ENCODE measurements at regions not wholly inside any gene's neighbourhood (a gene's known extent, or its start where the extent isn't known, plus 50 kb on each side); places are given as distances from the start of the nearest gene placed in this dataset.

GRCh38 chr11:127506647-127507046, 506.1 kb upstream of the KIRREL3 start:
- DNase-seq (ENCODE audit: low spot score): no peak

GRCh38 chr11:127506126-127506525, 505.6 kb upstream of the KIRREL3 start:
- DNase-seq (ENCODE audit: low spot score): no peak

- no peak for DNase-seq (ENCODE audit: low spot score)
These were observed 495.6 kb upstream of the KIRREL3 start for GRCh38 chr11:127496165-127496564.

- DNase-seq (ENCODE audit: low spot score): no peak
These were observed 492.9 kb upstream of the KIRREL3 start for GRCh38 chr11:127493330-127494022.

- DNase-seq (ENCODE audit: low spot score): no peak
These were observed 491.5 kb upstream of the KIRREL3 start for GRCh38 chr11:127492029-127492428.

GRCh38 chr11:127491589-127491988, 491.0 kb upstream of the KIRREL3 start:
- no peak for DNase-seq (ENCODE audit: low spot score)

- DNase-seq (ENCODE audit: low spot score): no peak
These were observed 490.3 kb upstream of the KIRREL3 start for GRCh38 chr11:127490896-127491295.

GRCh38 chr11:127485541-127485940, 485.0 kb upstream of the KIRREL3 start:
- no peak for DNase-seq (ENCODE audit: low spot score)

GRCh38 chr11:127481391-127481790, 480.8 kb upstream of the KIRREL3 start:
- no peak for DNase-seq (ENCODE audit: low spot score)

GRCh38 chr11:127478826-127479225, 478.3 kb upstream of the KIRREL3 start:
- DNase-seq (ENCODE audit: low spot score): no peak

GRCh38 chr11:127474766-127475165, 474.2 kb upstream of the KIRREL3 start:
- DNase-seq (ENCODE audit: low spot score): no peak

GRCh38 chr11:127472505-127472904, 471.9 kb upstream of the KIRREL3 start:
- DNase-seq (ENCODE audit: low spot score): no peak

- DNase-seq (ENCODE audit: low spot score): no peak
These were observed 471.1 kb upstream of the KIRREL3 start for GRCh38 chr11:127471662-127472061.

GRCh38 chr11:127470306-127470884, 469.8 kb upstream of the KIRREL3 start:
- no peak for DNase-seq (ENCODE audit: low spot score)

- DNase-seq (ENCODE audit: low spot score): no peak
These were observed 463.8 kb upstream of the KIRREL3 start for GRCh38 chr11:127464325-127464724.

- no peak for DNase-seq (ENCODE audit: low spot score)
These were observed 461.4 kb upstream of the KIRREL3 start for GRCh38 chr11:127462065-127462344.

- DNase-seq (ENCODE audit: low spot score): no peak
These were observed 460.9 kb upstream of the KIRREL3 start for GRCh38 chr11:127461241-127462064.

GRCh38 chr11:127458561-127458960, 458.0 kb upstream of the KIRREL3 start:
- DNase-seq (ENCODE audit: low spot score): no peak

- DNase-seq (ENCODE audit: low spot score): no peak
These were observed 454.3 kb upstream of the KIRREL3 start for GRCh38 chr11:127454856-127455255.

- DNase-seq (ENCODE audit: low spot score): no peak
These were observed 452.0 kb upstream of the KIRREL3 start for GRCh38 chr11:127452533-127452932.

GRCh38 chr11:127451861-127452260, 451.3 kb upstream of the KIRREL3 start:
- no peak for DNase-seq (ENCODE audit: low spot score)

- no peak for DNase-seq (ENCODE audit: low spot score)
These were observed 447.5 kb upstream of the KIRREL3 start for GRCh38 chr11:127448101-127448500.

GRCh38 chr11:127445476-127445875, 444.9 kb upstream of the KIRREL3 start:
- DNase-seq (ENCODE audit: low spot score): no peak
